Astrocyte of the spinal cord (primary cell): ENCODE measurements at regions not wholly inside any gene's neighbourhood (a gene's known extent, or its start where the extent isn't known, plus 50 kb on each side); places are given as distances from the start of the nearest gene placed in this dataset.

Experiments used
- DNase-seq: peaks from one replicate; pipeline ENCODE4 v3.0.0; 2011; ENCODE audit warnings: low read depth, low spot score
- H3K4me3 ChIP-seq: 2 replicates; pipeline ENCODE4 v1.5.1; 2011; ENCODE audit warnings: low read depth, mild to moderate bottlenecking, low read length, moderate library complexity
- in situ Hi-C: cut with HindIII; loops from 2 replicates; pipeline ENCODE4 v1.10.0; 2017; ENCODE audit warnings: low sequenced_read_pairs
- TF ChIP-seq, protein P1 (sequence below): IDR thresholded peaks from 2 replicates; pipeline ENCODE4 v1.5.1; 2012; ENCODE audit warnings: low read depth, mild to moderate bottlenecking, low read length, inconsistent platforms

- TF ChIP-seq, protein P1, sequence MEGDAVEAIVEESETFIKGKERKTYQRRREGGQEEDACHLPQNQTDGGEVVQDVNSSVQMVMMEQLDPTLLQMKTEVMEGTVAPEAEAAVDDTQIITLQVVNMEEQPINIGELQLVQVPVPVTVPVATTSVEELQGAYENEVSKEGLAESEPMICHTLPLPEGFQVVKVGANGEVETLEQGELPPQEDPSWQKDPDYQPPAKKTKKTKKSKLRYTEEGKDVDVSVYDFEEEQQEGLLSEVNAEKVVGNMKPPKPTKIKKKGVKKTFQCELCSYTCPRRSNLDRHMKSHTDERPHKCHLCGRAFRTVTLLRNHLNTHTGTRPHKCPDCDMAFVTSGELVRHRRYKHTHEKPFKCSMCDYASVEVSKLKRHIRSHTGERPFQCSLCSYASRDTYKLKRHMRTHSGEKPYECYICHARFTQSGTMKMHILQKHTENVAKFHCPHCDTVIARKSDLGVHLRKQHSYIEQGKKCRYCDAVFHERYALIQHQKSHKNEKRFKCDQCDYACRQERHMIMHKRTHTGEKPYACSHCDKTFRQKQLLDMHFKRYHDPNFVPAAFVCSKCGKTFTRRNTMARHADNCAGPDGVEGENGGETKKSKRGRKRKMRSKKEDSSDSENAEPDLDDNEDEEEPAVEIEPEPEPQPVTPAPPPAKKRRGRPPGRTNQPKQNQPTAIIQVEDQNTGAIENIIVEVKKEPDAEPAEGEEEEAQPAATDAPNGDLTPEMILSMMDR: no peak
- no peak overlapping the region for H3K4me3 ChIP-seq
- DNase-seq: peak; percentile 68
- in situ Hi-C loops: no loop called here
Measured at GRCh38 chr9:21690561-21690960, 111.9 kb upstream of the MTAP start.

DNA sequence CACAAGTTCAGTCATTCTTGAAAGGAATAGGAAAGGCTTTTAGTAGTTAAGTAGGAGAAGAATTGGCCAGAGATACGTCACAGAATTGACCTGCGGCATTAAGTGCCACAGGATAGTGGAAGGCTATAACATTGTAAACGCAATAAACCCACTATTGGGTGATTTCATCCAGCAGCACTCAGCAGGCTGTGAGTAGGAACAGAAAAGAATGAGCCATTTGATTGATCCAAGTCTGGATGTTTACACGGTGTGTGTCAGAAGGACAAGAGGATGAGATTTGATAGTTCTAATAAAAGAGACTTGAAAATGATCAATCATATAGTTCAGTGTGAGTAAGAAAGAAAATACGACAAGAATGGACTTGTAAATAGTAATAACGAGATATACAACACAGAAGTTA, 110.0 kb upstream of the MTAP start:
- TF ChIP-seq, protein P1: no peak
- no peak overlapping the region for H3K4me3 ChIP-seq
- in situ Hi-C loops: no loop called here
- DNase-seq: no peak

DNA sequence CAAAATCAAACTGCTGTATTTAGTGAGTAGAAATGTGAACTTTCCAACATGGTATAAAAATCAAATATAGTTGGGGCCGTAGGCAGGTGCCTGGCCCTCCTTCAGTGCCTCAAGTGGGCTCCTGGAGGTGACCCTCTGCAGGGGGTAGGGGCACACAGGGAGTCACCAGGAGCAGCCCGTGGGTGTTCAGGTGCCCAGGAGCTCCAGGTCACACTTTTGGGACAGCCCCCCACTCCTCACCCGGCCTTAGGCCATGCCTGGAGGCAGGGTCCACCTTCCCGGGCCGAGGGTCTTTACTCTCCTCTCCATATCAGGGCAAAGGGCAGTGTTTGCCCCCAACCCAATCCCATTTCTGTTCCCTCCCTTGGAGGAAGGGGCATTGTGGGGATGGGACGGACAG, 108.0 kb upstream of the MTAP start:
- in situ Hi-C loops: no loop called here

DNA sequence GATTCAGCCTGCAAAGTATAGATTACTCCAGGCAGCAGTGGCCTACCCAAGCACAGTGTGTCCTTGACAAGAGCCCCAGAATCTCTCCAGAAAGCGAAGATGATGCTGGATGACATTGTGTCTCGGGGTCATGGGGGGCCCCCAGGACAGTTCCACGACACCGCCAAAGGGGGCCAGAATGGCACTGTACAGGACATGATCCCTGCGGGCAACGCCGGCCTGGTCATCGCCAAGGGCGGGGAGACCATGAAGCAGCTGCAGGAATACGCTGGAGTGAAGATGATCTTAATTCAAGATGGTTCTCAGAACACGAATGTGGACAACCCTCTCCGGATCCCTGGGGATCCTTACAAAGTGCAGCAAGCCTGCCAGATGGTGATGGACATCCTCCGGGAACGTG, 107.0 kb upstream of the MTAP start:
- DNase-seq: no peak
- H3K4me3 ChIP-seq: no peak overlapping the region
- in situ Hi-C loops: no loop called here
- TF ChIP-seq, protein P1: no peak

More for the DNA sequence above, 108.0 kb upstream of the MTAP start:
- no peak for DNase-seq
- H3K4me3 ChIP-seq: no peak overlapping the region
- TF ChIP-seq, protein P1: no peak

GRCh38 chr9:21695874-21696341, 106.5 kb upstream of the MTAP start:
- in situ Hi-C loops: no loop called here
- no peak overlapping the region for H3K4me3 ChIP-seq
- DNase-seq: no peak
- TF ChIP-seq, protein P1: no peak

- in situ Hi-C loops: no loop called here
- no peak overlapping the region for H3K4me3 ChIP-seq
- TF ChIP-seq, protein P1: no peak
- DNase-seq: peak; percentile 29
Measured at GRCh38 chr9:21696411-21696871, 106.0 kb upstream of the MTAP start.

DNA sequence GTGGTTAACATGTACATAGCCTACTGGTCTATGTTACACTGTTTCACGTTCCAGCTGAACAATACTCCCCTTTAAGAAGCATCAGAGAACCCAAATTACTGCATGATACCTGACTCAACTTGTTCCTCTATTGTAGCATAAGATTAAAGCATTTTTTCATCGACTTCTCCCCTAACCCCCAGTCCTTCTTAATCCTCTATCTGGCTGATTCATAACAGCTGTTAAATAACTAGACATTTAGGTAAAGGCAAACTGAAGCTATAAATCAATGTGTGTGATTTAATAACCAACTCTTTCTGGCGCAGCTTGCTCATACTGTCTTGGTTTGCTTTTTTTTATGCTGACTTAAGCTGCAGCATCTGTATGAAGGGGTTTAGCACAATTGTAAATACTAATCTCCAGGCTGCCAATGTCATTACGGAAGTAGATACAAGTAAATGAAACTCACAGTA, 94.2 kb upstream of the MTAP start:
- no peak overlapping the region for H3K4me3 ChIP-seq
- in situ Hi-C loops: no loop called here
- no peak for DNase-seq
- TF ChIP-seq, protein P1: no peak
